OCI-LY7 (cell line): ENCODE measurements at regions not wholly inside any gene's neighbourhood (a gene's known extent, or its start where the extent isn't known, plus 50 kb on each side); places are given as distances from the start of the nearest gene placed in this dataset.

Experiments used
- BruUV-seq: library from RNA; stranded (reverse); fragments of 400-500 nt; replicated peaks from 2 replicates; lab custom pipeline; 2021; lab: Mats Ljungman, UMichigan
- CTCF ChIA-PET: fragments of 300-600 bp; sonication (Branson Sonifier 250); formaldehyde crosslinking; loops from one replicate; lab custom pipeline; 2022; ENCODE audit warnings: antibody characterized with exemption; ENCODE audit not compliant: unreplicated experiment; lab: Charles Lee
- POLR2A ChIA-PET: fragments of 300-600 bp; sonication (Branson Sonifier 250); formaldehyde crosslinking; loops from one replicate; lab custom pipeline; 2022; ENCODE audit warnings: antibody characterized with exemption; lab: Charles Lee
- DNase-seq: peaks from one replicate; pipeline ENCODE4 v3.0.0-alpha.2; 2015; ENCODE audit warnings: low spot score
- H2AFZ ChIP-seq: fragments of 200-600 bp; sonication (generic), shearing (Covaris generic); 2 replicates; pipeline ENCODE4 v1.6.1; 2014; ENCODE audit warnings: mild to moderate bottlenecking, antibody characterized with exemption, low read length, moderate library complexity
- H3K27ac ChIP-seq: fragments of 200-600 bp; sonication (generic); 2 replicates; pipeline ENCODE4 v1.5.1; 2014; ENCODE audit warnings: mixed run types, low read depth, mild to moderate bottlenecking, moderate library complexity, low read length, inconsistent platforms; ENCODE audit not compliant: poor library complexity, severe bottlenecking
- H3K36me3 ChIP-seq: fragments of 200-600 bp; sonication (generic); 2 replicates; pipeline ENCODE4 v1.6.1; 2014; ENCODE audit warnings: mild to moderate bottlenecking, antibody characterized with exemption, low read length, moderate library complexity, mixed read lengths; ENCODE audit not compliant: insufficient read depth
- H3K4me1 ChIP-seq: fragments of 200-600 bp; sonication (generic); 2 replicates; pipeline ENCODE4 v1.5.1; 2014; ENCODE audit warnings: mild to moderate bottlenecking, low read length; ENCODE audit not compliant: insufficient read depth, poor library complexity, severe bottlenecking
- H3K4me2 ChIP-seq: fragments of 200-600 bp; sonication (generic); 2 replicates; pipeline ENCODE4 v1.6.1; 2014; ENCODE audit warnings: mild to moderate bottlenecking, low read length
- H3K4me3 ChIP-seq: fragments of 200-600 bp; sonication (generic); 2 replicates; pipeline ENCODE4 v1.5.1; 2014; ENCODE audit warnings: mild to moderate bottlenecking, low read depth, low read length; ENCODE audit not compliant: poor library complexity, severe bottlenecking
- H3K79me2 ChIP-seq: fragments of 200-600 bp; sonication (generic); 2 replicates; pipeline ENCODE4 v1.6.1; 2016; ENCODE audit warnings: low read depth, mild to moderate bottlenecking, low read length, moderate library complexity, mixed read lengths; ENCODE audit not compliant: insufficient read depth
- H3K9me2 ChIP-seq: fragments of 200-600 bp; sonication (generic); 2 replicates; pipeline ENCODE4 v1.6.1; 2016; ENCODE audit warnings: mild to moderate bottlenecking, low read length, mixed read lengths; ENCODE audit not compliant: insufficient read depth
- H3K9me3 ChIP-seq: fragments of 200-600 bp; sonication (generic); 2 replicates; pipeline ENCODE4 v1.6.1; 2014; ENCODE audit warnings: mild to moderate bottlenecking, mixed run types, low read length, mixed read lengths
- H4K20me1 ChIP-seq: fragments of 200-600 bp; sonication (generic); 2 replicates; pipeline ENCODE4 v1.6.1; 2014; ENCODE audit warnings: mild to moderate bottlenecking, antibody characterized with exemption, low read length, moderate library complexity, mixed read lengths; ENCODE audit not compliant: insufficient read depth
- CTCF ChIP-seq: fragments of 200-600 bp; sonication (generic); conservative IDR thresholded peaks from 2 replicates; pipeline ENCODE4 v1.5.1; 2014; ENCODE audit warnings: mild to moderate bottlenecking, antibody characterized with exemption, low read length, moderate library complexity, mixed read lengths
- EZH2phosphoT487 ChIP-seq: fragments of 200-600 bp; sonication (generic); IDR thresholded peaks from 2 replicates; pipeline ENCODE4 v1.6.1; 2018; ENCODE audit warnings: low read depth, borderline replicate concordance, mild to moderate bottlenecking, mixed run types, antibody characterized with exemption, low read length, moderate library complexity, mixed read lengths
- intact Hi-C: fragments of 100-400 bp; cut with micrococcal nuclease; formaldehyde crosslinking; loops from one replicate; pipeline ENCODE4 v1.10.0; 2022; ENCODE audit not compliant: unreplicated experiment

DNA sequence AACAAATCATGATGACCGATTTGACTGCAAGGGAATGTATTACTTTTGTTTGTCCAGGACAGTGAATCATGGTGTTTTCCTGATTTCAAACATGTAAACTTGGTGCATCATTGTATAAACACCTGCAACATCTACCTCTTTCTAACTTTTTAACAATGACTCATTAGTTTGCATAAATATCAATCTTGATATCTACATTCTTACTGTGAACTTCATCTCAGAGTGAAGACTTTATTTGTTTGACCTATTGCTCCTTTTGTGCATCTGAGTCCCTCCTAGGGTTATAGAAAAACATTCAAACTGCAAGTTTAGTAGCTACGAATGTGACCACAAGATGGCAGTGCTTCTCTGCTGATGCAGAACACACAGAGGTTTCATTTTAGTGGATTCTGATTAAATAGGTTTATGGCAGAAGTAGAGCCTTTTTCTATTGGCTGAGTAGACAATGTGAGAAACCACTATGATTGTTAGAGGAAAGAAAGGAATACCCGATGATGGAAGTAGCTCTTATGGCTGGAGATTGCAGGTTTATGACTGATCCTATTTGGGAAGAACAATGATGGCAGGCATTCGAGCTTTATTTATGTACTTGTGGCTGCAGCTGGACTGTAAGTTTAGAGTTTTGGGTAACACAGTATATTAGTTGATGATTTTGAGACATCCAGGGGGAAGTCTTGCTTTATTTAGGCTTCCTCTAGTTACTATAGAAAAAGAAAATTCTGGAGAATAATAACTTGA, 244.2 kb upstream of the OR4E1 start:
- POLR2A ChIA-PET, result interaction anchor here (0.6 to 4.6 kb wide), 5 partner anchors 12 to 168 kb away, joined by 5 to 30 read pairs (median 5); no protein-coding TSS in a partner anchor
- no peak for TF ChIP-seq EZH2phosphoT487
- peak; percentile 100 for TF ChIP-seq CTCF
- H3K9me2 ChIP-seq, result no peaks in the 10 kb centered on the region
- H3K27ac ChIP-seq, result peak overlapping the region; percentile 21
- H3K9me3 ChIP-seq, result peaks cover 10% of the 10 kb centered on the region; the same call in 1 of the 2 replicates
- peak; percentile 89 for DNase-seq
- H3K36me3 ChIP-seq, result no peaks in the 10 kb centered on the region; the same call in 1 of the 2 replicates
- CTCF ChIA-PET, result interaction anchor here (0.6 to 1.7 kb wide), 6 partner anchors 11 to 189 kb away, joined by 3 to 5 read pairs (median 4); no protein-coding TSS in a partner anchor
- no peaks in the 10 kb centered on the region for H3K79me2 ChIP-seq
- no peaks in the 10 kb centered on the region for H4K20me1 ChIP-seq
- no TSS peak for BruUV-seq
- peaks cover 47% of the 10 kb centered on the region for H3K4me1 ChIP-seq
- peak overlapping the region; percentile 99 for H2AFZ ChIP-seq
- peak overlapping the region; percentile 73 for H3K4me2 ChIP-seq
- intact Hi-C loops, result loop anchor here (1.0 to 5.0 kb wide), 2 partner anchors 15 to 169 kb away; no protein-coding TSS in a partner anchor
- H3K4me3 ChIP-seq, result peak overlapping the region; percentile 56

GRCh38 chr14:21915826-21916225, 242.2 kb upstream of the OR4E1 start:
- H3K4me1 ChIP-seq, result peaks cover 58% of the 10 kb centered on the region
- POLR2A ChIA-PET, result no interaction called here
- CTCF ChIA-PET, result interaction anchor here (1.0 kb wide), 1 partner anchor 18 kb away, joined by 3 read pairs; no protein-coding TSS in a partner anchor

More at GRCh38 chr14:21915826-21916225, 242.2 kb upstream of the OR4E1 start:
- H3K9me3 ChIP-seq, result peaks cover under 1% of the 10 kb centered on the region; the same call in 1 of the 2 replicates
- H2AFZ ChIP-seq, result peak overlapping the region; percentile 49
- no peaks in the 10 kb centered on the region for H3K9me2 ChIP-seq
- H4K20me1 ChIP-seq, result no peaks in the 10 kb centered on the region
- no peaks in the 10 kb centered on the region for H3K36me3 ChIP-seq
- no peaks in the 10 kb centered on the region for H3K79me2 ChIP-seq
- H3K4me3 ChIP-seq, result no peak overlapping the region
- no peak overlapping the region for H3K27ac ChIP-seq
- no TSS peak for BruUV-seq
- DNase-seq, result no peak
- intact Hi-C loops, result loop anchor here (5.0 kb wide), 1 partner anchor 171 kb away; no protein-coding TSS in a partner anchor
- no peak overlapping the region for H3K4me2 ChIP-seq
- no peak for TF ChIP-seq EZH2phosphoT487
- no peak for TF ChIP-seq CTCF
